ENCODE measurements at regions not wholly inside any gene's neighbourhood (a gene's known extent, or its start where the extent isn't known, plus 50 kb on each side); places are given as distances from the start of the nearest gene placed in this dataset.
"Not testable (repeated sequence)": the region's sequence is repeated elsewhere in the genome, so short reads cannot be mapped to it uniquely, and the experiment has no call there.

- H3K4me3 ChIP-seq (ENCODE audit: low read depth, low read length): no peak overlapping the region
- no peak for TF ChIP-seq CTCF (IDR thresholded peaks at IDR 0.05; ENCODE audit: low read depth, low read length, missing control alignments)
- no peak for DNase-seq (ENCODE audit: low read depth)
These were observed 239.1 kb upstream of the NMUR2 start for GRCh38 chr5:152644029-152644728.

- no peak overlapping the region for H3K4me3 ChIP-seq (ENCODE audit: low read depth, low read length)
- TF ChIP-seq CTCF (IDR thresholded peaks at IDR 0.05; ENCODE audit: low read depth, low read length, missing control alignments): no peak
- no peak for DNase-seq (ENCODE audit: low read depth)
These were observed 244.5 kb upstream of the NMUR2 start for GRCh38 chr5:152649609-152650008.

GRCh38 chr5:152650413-152650812, 245.3 kb upstream of the NMUR2 start:
- TF ChIP-seq CTCF (IDR thresholded peaks at IDR 0.05; ENCODE audit: low read depth, low read length, missing control alignments): no peak
- DNase-seq (ENCODE audit: low read depth): no peak
- H3K4me3 ChIP-seq (ENCODE audit: low read depth, low read length): no peak overlapping the region

DNA sequence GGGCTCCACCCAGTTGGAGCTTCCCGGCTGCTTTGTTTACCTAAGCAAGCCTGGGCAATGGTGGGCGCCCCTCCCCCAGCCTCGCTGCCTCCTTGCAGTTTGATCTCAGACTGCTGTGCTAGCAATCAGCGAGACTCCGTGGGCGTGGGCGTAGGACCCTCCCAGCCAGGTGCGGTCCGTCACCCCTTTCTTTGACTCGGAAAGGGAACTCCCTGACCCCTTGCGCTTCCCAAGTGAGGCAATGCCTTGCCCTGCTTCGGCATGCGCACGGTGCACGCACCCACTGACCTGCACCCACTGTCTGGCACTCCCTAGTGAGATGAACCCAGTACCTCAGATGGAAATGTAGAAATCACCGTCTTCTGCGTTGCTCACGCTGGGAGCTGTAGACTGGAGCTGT, 254.4 kb upstream of the NMUR2 start:
- DNase-seq (ENCODE audit: low read depth); H3K4me3 ChIP-seq (ENCODE audit: low read depth, low read length): not testable (repeated sequence)

DNA sequence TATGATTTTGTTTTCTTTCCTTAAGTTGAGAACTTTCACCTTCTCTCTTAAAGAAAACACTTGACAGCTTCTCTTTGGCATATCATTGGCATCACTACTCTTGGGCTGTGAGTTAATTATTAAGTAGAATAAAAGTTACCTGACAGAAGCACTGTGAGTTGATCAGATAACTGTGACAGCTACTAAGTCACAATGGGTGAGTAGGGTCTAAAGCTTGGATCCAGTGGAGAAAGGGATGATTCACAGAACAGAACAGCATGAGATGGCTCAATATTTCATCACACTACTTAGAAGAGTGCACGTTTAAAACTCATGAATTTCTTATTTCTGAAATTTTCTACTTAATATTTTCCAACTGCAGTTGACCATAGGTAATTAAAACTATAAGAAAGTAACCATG, 268.5 kb upstream of the NMUR2 start:
- H3K4me3 ChIP-seq (ENCODE audit: low read depth, low read length): no peak overlapping the region
- no peak for TF ChIP-seq CTCF (IDR thresholded peaks at IDR 0.05; ENCODE audit: low read depth, low read length, missing control alignments)
- no peak for DNase-seq (ENCODE audit: low read depth)

- H3K4me3 ChIP-seq (ENCODE audit: low read depth, low read length): no peak overlapping the region
- no peak for TF ChIP-seq CTCF (IDR thresholded peaks at IDR 0.05; ENCODE audit: low read depth, low read length, missing control alignments)
- no peak for DNase-seq (ENCODE audit: low read depth)
These were observed 269.3 kb upstream of the NMUR2 start for GRCh38 chr5:152674403-152674802.

GRCh38 chr5:152676196-152676595, 271.1 kb upstream of the NMUR2 start:
- DNase-seq (ENCODE audit: low read depth): no peak
- no peak overlapping the region for H3K4me3 ChIP-seq (ENCODE audit: low read depth, low read length)
- no peak for TF ChIP-seq CTCF (IDR thresholded peaks at IDR 0.05; ENCODE audit: low read depth, low read length, missing control alignments)
